GM21423 (cell line): ENCODE measurements at regions not wholly inside any gene's neighbourhood (a gene's known extent, or its start where the extent isn't known, plus 50 kb on each side); places are given as distances from the start of the nearest gene placed in this dataset.
"Not testable (repeated sequence)": the region's sequence is repeated elsewhere in the genome, so short reads cannot be mapped to it uniquely, and the experiment has no call there.

Experiments used
- ATAC-seq: cut with Tn5 transposase; IDR thresholded peaks from one replicate; pipeline ENCODE4 v1.9.1; 2021; ENCODE audit warnings: mild to moderate bottlenecking, moderate library complexity; ENCODE audit not compliant: unreplicated experiment

DNA sequence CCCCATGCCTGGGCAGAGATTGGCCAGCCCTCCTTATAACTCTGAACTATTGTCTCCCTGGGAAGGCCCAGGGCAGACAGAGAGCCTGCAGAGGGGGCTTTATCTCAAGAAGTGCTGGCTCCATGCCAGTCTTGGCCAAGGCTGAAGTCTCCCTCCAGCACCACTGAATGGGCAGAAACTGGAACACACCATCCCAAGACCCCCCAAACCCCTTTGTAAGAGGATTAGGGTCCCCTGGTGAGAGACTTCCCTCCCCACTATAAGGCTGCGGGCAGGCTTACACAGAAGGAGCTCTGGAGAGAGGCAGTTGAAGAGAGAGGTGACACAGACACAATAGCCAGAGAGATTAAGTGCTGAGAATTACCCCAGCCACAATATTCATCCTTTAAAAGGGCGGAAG lies 97.2 kb downstream of the NAV1 start:
- ATAC-seq: no peak

- no peak for ATAC-seq
Measured at GRCh38 chr1:201636510-201636971, 97.6 kb downstream of the NAV1 start.

- ATAC-seq: no peak
Measured at GRCh38 chr1:201637282-201638079, 98.6 kb downstream of the NAV1 start.

DNA sequence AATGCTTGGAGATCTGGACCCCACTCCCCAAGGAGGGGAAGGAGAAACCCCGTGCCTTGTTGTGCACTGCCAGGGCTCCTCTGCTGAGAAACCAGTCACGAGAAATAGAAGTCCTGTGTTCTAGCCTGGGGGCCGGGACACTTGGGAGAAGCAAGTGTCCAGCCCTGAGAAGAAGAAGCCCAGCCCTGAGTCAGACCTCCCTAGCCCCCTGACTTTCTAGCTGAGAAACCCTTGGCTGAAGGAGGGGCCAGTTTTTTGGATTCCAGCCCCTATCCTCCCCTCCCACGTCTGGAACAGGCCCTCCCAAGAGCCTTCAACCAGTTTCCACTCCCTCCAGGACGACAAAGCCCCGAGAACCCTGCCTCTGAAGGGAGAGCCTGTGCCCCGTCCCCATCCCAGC lies 100.5 kb downstream of the NAV1 start:
- no peak for ATAC-seq

DNA sequence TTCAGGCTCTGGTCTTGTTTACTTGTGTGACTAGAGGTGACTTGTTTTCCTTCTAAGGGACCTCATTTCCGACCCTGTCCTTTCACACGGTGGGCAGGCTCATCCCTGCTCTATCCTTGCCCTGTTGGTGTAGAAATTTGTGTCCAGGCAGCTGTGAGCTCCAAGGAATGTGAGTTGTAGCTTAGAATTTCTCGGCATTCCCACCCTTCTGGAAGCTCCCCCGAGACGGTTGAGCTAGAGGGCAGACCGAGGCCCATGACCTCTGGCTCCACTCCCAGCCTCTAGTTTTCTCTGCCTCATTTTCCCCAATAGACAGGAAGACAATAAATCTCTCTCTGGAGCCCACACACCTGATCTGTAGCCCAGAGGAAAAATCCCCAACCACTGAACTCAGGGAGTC lies 100.9 kb downstream of the NAV1 start:
- ATAC-seq: no peak

DNA sequence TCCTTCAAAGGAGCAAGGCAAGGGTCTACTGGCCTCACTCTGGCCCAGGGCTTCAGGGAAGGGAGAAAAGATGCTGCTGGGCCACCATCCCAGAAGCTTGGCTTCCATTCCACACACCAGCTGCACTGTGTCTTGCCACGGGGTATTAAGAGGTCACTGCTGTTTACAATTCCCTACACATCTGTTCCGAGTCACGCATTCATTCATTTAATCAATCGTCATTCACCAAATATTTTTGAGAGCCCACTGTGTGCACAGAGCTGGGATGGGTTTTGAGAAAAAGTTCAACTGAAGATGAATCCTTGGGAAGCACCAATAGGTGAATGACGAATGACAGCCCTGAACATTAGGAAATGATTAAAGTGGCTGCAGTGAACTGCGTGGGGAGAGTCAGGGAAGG lies 101.7 kb downstream of the NAV1 start:
- ATAC-seq: no peak

DNA sequence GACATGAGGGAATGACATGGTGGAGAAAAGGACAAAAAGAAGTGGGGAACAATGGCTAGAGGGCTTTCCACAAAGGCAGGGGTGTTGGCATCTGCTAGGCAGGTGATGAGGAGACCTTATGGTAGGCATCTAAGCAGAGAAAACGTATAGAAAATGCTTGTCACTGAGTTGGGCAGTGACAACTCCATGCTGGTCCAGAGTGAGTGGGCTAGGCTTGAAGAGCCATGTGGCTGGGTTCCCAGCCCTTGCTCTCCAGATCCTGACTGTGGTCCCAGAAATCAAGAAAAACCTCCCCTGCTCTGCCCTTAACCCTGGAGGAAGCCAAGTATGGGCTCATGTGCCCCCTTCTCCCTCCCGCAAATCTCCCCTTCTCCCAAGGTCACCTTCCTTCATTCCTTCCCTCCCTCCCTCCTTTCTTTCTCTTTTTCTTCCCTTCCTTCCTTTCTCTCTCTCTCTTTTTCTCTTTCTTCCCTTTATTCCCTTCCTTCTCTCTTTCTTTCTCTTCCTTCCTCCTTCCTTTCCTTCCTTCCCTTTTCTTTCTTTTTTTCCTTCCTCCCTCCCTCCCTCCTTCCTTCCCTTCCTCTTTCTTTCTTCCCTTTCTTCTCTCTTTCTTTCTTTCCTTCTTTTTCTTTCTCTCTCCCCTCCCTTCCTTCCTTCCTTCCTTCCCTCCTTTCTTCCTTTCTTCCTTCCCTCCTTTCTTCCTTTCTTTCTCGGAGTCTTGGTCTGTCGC lies 102.8 kb downstream of the NAV1 start:
- ATAC-seq: no peak

- ATAC-seq: no peak
Measured at GRCh38 chr1:201643835-201644104, 104.8 kb downstream of the NAV1 start.

- ATAC-seq: no peak
Measured at GRCh38 chr1:201644197-201644596, 105.3 kb downstream of the NAV1 start.

- not testable (repeated sequence) for ATAC-seq
Measured at GRCh38 chr1:201645000-201645399, 106.1 kb downstream of the NAV1 start.

DNA sequence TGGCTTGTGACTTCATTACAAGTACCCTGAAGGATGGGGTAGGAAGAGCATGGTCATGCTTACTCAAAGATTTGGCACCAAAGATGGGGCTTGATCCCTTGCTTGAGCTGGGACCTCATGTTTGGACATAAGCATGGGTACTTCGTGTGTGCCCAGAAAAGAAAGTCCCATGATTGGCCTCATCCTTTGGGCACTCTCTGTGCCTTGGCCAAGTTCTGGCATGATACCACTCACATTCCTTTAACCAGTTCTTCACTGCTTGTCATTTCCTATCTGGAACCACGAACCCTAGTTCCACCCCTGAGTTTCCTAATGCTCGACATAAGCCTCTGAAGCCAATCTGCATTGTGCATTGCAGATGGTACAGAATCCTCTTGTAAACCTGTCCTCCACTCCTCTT lies 107.0 kb downstream of the NAV1 start:
- no peak for ATAC-seq

DNA sequence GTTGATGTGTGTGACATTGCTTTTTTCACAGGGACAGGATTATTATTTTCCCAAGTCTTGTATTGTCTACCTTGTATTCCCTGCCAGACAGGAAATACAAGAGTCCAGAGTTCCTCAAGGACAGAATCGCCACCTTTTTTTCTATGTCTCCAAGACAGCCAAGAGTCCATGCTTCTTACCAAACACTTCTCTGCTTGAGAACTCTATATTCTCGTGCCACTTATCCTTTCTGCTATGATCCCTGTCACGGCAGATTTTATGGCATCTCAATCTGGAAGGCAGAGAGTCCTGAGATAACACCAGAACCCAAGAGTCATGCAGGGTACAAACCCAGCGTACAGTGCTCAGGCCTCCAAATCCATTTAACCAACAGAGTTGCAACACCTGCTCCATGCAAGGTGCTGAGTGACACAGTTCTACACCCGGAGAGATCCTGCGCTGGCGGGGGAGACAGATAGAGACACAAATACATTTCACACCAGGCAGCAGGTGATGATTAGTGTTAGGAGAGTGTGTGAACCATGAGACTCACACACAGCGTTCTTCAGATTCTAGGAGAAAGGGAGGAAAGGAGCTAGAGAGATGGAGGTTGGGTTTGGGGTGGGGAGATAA lies 107.6 kb downstream of the NAV1 start:
- no peak for ATAC-seq

DNA sequence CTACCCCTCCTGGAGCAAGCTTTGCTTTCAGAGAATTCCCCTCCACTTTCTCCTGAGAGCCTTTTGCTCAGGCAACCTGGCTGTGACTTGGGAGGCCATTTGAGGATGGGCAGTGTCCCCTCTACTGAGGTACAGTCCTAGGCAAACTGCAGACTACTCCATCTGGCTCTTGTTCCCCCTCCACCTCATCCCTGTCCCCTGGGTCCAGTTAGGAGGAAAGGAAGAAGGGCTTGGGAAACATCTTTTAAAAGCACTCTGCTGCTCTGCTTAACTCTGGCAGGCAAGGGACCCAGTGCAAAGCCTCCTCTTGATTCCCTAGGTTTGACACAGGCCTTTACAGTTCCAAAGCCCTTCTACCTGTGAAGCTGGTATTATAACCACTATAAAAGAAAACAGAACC lies 108.2 kb downstream of the NAV1 start:
- ATAC-seq: no peak

DNA sequence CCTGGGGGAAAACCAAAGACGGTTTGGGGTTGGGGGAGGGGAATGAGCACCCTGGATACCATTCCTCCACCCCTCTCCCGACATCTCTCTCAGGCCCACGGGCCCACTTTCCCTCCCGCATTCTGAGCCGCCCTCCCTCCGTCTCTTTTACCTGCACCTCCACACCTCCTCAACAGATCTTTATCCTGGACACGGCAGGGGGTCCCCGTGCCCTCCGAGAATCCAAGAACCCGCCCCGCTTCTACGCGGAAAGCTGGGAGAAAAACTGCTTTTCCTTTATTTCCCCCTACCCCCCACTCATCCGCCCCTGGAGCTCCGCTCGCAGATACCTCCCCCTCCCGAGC lies 108.8 kb downstream of the NAV1 start:
- ATAC-seq: no peak

- no peak for ATAC-seq
Measured at GRCh38 chr1:201648066-201648906, 109.4 kb downstream of the NAV1 start.

GRCh38 chr1:201648907-201649721 lies 110.2 kb downstream of the NAV1 start:
- ATAC-seq: no peak

GRCh38 chr1:201649761-201650622 lies 111.1 kb downstream of the NAV1 start:
- ATAC-seq: no peak

GRCh38 chr1:201650623-201650933 lies 111.7 kb downstream of the NAV1 start:
- ATAC-seq: no peak

DNA sequence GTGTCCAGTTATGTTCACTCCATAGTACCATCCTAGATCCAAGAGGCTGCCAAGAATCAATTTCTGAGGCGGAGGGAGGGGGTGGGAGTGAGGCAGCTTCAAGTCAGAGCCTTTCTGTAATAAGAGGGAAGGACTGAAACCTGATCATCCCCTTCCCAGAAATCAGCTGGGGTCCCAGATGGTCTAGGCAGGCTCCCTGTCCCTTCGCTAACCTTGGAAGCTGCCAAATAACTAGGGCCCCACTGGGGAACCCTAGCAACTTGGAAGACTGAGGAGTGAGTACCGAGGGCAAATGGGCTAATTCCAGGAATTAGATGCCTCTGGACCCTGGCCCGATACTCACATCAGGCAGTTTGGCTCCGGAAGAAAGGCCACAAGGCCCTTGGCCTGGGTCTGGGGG lies 113.3 kb downstream of the NAV1 start:
- no peak for ATAC-seq

DNA sequence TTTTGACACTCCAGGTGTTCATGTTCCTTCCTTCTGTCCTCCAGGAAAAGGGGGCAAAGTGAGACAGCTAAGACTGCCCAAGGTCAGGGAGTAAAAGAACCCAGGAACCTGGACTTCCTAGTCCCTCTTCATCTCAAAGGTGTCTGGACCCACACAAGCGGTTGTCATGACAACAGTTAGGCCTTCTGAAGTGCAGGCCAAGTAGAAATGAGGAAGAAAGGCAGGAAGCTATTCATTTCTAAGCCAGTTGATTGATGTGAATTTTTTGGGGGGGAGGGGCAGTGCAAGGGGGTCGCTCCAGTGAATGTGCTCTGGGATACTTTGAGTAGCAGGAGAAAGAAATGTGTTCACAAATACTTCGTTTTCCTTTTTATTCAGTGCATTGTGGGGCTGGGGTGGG lies 114.3 kb downstream of the NAV1 start:
- no peak for ATAC-seq
